OCI-LY1 (cell line): ENCODE measurements at regions not wholly inside any gene's neighbourhood (a gene's known extent, or its start where the extent isn't known, plus 50 kb on each side); places are given as distances from the start of the nearest gene placed in this dataset.

ENCODE experiments used
- EZH2 ChIP-seq: fragments of 200-600 bp; sonication (generic), shearing (Covaris generic); IDR thresholded peaks from 2 replicates; pipeline ENCODE4 v1.8.0; 2017; ENCODE audit warnings: borderline replicate concordance, mixed run types, mild to moderate bottlenecking, antibody characterized with exemption, low read length, moderate library complexity, mixed read lengths
- TF ChIP-seq, protein P1 (sequence below): fragments of 200-600 bp; sonication (generic), shearing (Covaris generic); IDR thresholded peaks from 2 replicates; pipeline ENCODE4 v1.5.1; 2017; ENCODE audit warnings: mild to moderate bottlenecking, antibody characterized with exemption, low read length, moderate library complexity, mixed read lengths

DNA sequence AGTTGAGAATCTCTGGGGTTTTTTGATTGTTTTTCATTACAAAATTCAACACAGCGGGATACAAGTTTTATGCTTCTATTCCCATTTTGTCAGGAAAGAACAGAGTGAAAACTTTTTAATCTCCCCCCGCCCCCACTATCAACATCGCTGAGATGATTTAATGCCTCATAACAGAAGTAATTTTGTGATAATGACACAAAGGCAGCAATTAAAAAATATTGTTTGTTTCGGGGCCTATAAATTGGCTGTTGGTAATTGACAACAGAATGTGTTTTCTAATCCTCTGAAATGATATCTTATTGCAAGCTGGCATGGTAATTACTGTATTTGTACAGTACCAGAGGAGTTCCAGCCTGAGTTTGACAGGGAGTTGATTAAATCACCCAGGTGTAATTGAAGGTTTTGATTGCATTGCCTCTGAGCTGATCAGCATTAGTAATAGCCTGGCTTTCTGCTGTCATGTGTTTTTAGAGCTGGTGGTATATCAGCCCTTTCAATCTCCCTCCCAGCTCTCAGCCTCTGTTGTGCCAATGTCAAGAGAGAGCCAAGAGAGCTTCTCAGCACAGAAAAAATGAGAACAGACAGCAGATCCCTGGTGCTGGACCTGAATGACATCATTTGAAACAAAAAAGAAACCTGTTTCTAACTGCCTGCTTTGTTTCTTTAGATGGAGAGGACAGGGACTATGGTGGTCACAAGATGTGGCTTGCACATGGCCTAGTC is 265.1 kb downstream of the FAM76B start:
- TF ChIP-seq, protein P1, sequence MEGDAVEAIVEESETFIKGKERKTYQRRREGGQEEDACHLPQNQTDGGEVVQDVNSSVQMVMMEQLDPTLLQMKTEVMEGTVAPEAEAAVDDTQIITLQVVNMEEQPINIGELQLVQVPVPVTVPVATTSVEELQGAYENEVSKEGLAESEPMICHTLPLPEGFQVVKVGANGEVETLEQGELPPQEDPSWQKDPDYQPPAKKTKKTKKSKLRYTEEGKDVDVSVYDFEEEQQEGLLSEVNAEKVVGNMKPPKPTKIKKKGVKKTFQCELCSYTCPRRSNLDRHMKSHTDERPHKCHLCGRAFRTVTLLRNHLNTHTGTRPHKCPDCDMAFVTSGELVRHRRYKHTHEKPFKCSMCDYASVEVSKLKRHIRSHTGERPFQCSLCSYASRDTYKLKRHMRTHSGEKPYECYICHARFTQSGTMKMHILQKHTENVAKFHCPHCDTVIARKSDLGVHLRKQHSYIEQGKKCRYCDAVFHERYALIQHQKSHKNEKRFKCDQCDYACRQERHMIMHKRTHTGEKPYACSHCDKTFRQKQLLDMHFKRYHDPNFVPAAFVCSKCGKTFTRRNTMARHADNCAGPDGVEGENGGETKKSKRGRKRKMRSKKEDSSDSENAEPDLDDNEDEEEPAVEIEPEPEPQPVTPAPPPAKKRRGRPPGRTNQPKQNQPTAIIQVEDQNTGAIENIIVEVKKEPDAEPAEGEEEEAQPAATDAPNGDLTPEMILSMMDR: no peak
- TF ChIP-seq EZH2: no peak
